ENCODE measurements at regions not wholly inside any gene's neighbourhood (a gene's known extent, or its start where the extent isn't known, plus 50 kb on each side); places are given as distances from the start of the nearest gene placed in this dataset.
A peak's percentile ranks its signal among the peaks of the same experiment; 100 is the strongest.

GRCh38 chr15:62439543-62440016 is 274.5 kb upstream of the C2CD4B start:
- no peak for DNase-seq (ENCODE audit: low read depth in 2 of 2)

GRCh38 chr15:62440362-62441105 is 275.4 kb upstream of the C2CD4B start:
- no peak for DNase-seq (ENCODE audit: low read depth in 2 of 2)

GRCh38 chr15:62444104-62445022 is 279.3 kb upstream of the C2CD4B start:
- DNase-seq (ENCODE audit: low read depth in 2 of 2), result peak in 1 of 2 donors; percentile 1

GRCh38 chr15:62445244-62445643 is 280.2 kb upstream of the C2CD4B start:
- DNase-seq (ENCODE audit: low read depth in 2 of 2), result no peak

DNA sequence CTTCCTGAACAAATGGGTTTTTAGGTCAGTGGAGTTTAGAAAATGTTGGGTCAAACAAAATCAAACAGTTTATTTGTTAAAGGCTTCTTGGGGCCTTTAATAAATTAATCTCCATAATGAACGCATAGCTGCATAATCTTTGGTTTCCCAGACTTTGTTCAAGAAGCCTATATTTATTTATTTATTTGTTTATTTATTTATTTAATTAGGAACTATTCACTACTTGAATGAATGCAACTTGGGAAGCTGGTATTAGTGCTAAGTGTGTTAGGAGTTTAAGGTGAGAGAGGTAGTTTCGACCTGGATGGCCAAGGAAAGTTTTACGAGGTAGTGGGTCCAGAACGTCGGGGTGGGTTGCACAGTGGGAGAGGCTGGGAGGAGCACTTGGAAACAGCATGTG is 281.9 kb upstream of the C2CD4B start:
- DNase-seq (ENCODE audit: low read depth in 2 of 2), result no peak

DNA sequence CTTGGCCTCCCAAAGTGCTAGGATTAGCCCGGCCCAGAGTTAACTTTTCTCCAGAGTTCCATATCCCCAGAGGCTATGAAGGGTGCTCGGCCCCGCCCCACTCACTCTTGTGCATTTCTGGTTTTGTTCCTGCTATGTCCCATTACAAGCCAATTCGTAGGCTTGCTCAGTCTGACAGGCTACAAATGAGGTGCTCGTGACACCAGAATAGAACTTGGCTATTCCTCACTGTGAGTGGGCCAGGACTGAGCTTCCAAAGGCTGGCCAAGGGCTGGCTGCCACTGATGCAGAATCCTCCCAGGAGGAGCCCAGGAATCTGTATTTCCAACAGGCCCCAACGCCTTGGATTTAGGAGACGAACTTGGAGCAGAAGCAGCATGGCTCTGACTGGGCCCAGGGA is 282.7 kb upstream of the C2CD4B start:
- no peak for DNase-seq (ENCODE audit: low read depth in 2 of 2)

- no peak for DNase-seq (ENCODE audit: low read depth in 2 of 2)
Measured at GRCh38 chr15:62449638-62450037, 284.6 kb upstream of the C2CD4B start.

DNA sequence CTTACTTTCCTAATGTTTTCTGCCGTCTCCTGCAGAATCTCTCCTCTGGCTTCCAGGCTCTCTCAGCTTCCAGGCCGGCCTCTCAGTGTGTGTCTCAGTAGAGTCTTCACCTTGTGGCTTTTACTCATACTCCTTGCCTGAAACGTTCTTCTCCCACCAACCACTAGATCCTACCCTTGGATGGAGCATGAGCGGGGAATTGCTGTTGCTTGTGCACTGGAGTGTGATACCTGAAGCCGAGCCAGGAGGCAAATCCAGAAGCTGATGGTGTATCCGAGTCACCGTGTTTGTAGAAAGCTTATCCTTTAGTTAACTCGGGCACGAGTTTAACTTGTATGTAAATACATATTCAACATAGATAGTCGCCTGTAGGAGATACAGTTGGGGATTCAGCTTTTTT is 285.0 kb upstream of the C2CD4B start:
- DNase-seq (ENCODE audit: low read depth in 2 of 2), result no peak

GRCh38 chr15:62452026-62452425 is 286.9 kb upstream of the C2CD4B start:
- DNase-seq (ENCODE audit: low read depth in 2 of 2), result no peak

GRCh38 chr15:62452667-62453066 is 287.6 kb upstream of the C2CD4B start:
- DNase-seq (ENCODE audit: low read depth in 2 of 2), result no peak

DNA sequence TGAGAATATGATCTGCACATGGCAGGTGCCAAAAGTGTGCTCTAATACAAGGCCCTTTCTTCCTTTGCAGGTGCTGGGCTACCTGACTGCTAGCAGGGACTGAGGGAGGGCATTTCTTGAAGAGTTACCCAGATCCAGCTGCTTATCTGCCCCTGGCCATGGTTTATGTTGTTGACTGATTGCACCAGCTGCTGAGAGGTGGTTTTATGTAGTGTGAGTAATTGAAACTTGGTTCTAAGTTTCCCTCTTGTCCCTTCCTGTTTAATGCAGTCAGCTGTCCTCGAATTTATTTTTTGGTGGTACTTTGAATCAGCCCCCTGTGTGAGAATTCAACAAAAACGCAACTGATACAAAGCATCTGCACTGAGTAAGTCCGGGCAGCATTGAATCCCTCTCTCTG is 288.3 kb upstream of the C2CD4B start:
- DNase-seq (ENCODE audit: low read depth in 2 of 2), result no peak

GRCh38 chr15:62453981-62454380 is 288.9 kb upstream of the C2CD4B start:
- no peak for DNase-seq (ENCODE audit: low read depth in 2 of 2)

- DNase-seq (ENCODE audit: low read depth in 2 of 2), result no peak
Measured at GRCh38 chr15:62454567-62455172, 289.6 kb upstream of the C2CD4B start.

GRCh38 chr15:62455441-62455921 is 290.4 kb upstream of the C2CD4B start:
- no peak for DNase-seq (ENCODE audit: low read depth in 2 of 2)

DNA sequence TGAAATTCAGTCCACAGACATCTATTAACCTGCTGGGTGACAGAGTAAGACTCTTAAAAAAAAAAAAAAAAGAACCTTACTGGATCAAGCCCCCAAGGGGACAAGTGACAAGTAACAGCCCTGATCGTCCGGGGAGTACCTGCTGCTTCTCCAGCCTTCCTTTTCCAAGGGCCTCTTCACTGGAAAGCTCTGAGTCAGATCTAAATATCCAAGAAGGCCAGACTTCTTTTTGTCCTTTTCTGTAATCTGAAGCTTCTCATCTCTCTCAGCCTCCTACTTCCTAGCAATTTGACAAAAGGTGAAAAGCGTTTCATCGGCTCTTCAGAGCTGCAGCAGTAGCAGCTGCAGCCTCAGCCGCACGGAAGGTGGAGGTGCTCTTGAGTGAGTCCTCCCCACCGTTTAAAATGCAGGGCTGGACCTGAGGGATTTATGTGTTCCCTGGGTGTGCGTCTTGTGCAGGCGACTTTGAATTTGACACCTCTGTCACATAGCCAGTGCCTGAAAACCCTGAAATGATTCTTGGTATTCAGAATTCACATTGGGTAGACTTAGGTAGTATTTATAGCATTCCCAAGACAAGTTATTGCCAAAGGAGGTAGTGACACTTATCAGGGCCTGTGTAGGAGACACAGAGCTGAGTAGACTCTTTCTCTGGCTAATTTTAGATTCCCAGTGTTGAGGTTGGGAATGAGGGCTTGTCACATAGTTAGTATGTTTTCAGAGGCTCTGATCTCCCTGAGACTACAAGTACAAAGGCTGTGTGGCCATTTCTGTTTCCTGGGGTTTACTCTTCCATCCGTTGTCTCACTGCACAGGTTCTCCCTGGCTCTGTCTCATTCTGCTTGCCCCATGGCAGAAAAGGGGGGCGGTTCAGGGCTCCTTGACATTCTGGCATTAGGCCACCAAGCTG is 291.2 kb upstream of the C2CD4B start:
- DNase-seq (ENCODE audit: low read depth in 2 of 2), result no peak

DNA sequence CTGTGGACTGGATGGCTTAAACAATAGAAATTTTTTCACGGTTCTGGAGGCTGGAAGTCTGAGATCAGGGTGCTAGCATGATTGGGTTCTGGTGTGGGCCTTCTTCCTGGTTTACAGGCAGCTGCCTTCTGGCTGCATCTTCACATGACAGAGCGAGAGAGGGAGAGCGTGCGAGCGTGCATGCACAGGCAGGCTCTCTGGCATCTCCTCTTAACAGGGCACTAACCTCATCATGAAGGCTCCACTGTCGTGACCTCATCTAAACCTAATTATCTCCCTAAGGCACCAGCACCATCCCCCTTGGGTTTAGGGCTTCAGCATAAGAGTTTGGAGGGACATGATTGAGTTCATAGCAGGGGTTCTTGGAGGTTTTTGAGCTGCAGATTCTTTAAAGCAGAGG is 292.0 kb upstream of the C2CD4B start:
- no peak for DNase-seq (ENCODE audit: low read depth in 2 of 2)

DNA sequence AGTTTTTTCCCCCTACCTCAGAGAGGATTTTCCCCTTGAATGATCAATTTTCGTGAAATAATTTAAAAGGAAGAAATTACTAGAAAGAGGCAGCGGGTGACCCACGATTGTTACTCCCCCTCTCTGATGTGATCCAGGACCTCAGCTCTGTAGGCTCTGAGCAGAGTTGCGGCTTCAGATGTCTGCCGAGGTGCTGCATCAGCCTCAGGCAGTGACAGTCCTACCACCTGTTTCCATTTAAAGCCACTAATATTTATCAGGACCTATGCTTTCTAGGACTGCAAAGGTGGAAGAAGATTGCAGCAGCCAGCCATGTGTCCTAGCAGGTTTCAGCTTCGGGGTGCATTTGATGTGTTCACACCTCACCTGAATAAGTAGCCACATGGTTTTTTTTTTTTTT is 294.8 kb upstream of the C2CD4B start:
- no peak for DNase-seq (ENCODE audit: low read depth in 2 of 2)

- no peak for DNase-seq (ENCODE audit: low read depth in 2 of 2)
Measured at GRCh38 chr15:62462268-62462667, 297.2 kb upstream of the C2CD4B start.

DNA sequence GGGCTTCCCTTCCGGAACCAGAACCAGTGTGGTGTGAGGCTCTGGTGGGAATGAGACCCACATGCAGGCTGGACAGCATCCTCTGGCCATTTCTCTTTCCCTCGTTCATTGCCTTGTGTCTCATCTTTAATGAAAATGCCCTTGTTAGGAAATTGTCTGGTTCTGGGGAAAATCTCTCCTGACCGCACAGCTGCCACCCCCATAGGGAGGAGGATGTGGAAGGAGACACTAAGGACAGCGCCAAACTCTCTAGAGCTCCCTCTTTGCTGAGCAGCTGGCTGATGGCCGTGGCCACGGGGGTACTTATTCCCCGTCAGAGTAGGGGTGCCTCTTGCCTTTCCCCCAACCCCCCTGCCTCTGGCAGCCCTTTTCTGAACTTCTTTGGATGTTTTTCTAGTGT is 297.6 kb upstream of the C2CD4B start:
- no peak for DNase-seq (ENCODE audit: low read depth in 2 of 2)

DNA sequence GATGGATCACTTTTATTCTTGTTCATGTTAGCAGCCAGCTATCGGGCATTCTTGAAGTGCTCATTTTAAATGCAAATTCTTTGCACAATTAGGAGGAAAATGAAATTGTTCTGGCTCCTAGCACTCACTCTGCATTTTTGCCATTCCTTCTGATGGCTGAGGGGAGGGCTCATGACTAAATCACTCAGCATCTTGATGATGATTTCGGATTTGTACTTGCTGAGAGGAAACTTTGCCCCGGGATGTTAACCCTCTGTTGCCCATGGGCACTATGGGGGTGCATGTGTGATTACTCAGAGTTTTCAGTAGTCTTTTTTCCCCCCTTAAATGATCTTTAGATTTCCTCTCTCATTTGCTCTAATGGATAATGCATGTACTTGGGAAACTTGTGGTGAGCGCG is 299.6 kb upstream of the C2CD4B start:
- no peak for DNase-seq (ENCODE audit: low read depth in 2 of 2)

DNA sequence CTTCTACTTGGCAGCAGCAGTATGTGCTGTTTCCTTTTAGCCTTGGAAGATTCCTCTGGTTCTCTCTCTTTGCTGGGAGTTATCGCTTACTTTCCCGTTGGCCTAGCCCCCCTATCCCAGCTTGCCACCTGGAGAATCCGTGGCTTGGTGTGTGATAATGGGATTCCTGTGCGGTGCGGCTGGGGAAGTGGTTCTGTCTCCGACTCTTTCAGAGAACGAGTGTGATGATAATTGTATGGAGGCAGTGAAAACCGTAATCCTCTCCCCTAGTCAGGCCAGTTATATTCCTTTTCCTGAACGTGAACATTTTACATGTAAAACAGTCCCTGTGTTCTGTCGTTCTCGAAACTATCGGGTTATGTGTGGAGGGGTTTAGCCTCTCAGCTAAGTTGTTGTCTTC is 300.1 kb upstream of the C2CD4B start:
- no peak for DNase-seq (ENCODE audit: low read depth in 2 of 2)
